ENCODE measurements at regions not wholly inside any gene's neighbourhood (a gene's known extent, or its start where the extent isn't known, plus 50 kb on each side); places are given as distances from the start of the nearest gene placed in this dataset.

DNA sequence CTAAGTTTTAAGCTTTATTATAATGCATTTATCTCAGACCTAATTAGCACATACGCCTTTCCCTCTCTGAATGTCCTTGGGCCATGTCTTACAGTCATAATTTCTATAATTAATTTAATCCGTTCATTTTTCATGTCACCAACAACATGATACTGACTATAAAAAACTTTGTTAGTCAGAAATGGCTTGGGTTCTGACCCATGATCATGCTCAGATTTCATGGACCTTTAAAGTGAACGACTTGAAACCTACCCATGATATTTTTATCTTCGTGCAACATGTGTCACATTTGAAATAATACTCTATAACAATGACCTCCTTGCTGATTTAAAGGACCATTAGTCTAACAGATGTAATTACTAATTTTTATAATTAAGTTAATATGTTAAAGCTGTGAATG lies 1033.8 kb downstream of the DIPK2A start:
- H3K27me3 ChIP-seq (ENCODE audit: insufficient read depth, low read depth, low read length): no peaks in the 10 kb centered on the region
- no peaks in the 10 kb centered on the region for H3K9me2 ChIP-seq (ENCODE audit: insufficient read depth, low read length)
- no peak overlapping the region for H3K4me2 ChIP-seq (ENCODE audit: low read length)
- H3K79me2 ChIP-seq (replicated peaks; ENCODE audit: insufficient read depth, low read length): no peaks in the 10 kb centered on the region
- no peaks in the 10 kb centered on the region for H3F3A ChIP-seq (ENCODE audit: insufficient read depth, low read length, poor library complexity, severe bottlenecking)
- no peaks in the 10 kb centered on the region for H3K9me3 ChIP-seq (ENCODE audit: low read length)
- H2AFZ ChIP-seq (ENCODE audit: low read depth, low read length): no peak overlapping the region
- H3K4me3 ChIP-seq (ENCODE audit: low read length): no peak overlapping the region
- H3K9ac ChIP-seq (ENCODE audit: low read length): no peak overlapping the region
- H4K20me1 ChIP-seq (ENCODE audit: insufficient read depth): no peaks in the 10 kb centered on the region
- TF ChIP-seq POLR2AphosphoS5 (IDR thresholded peaks at IDR 0.05) (no peak), MXI1 (conservative IDR thresholded peaks at IDR 0.05; ENCODE audit: poor library complexity, severe bottlenecking) (no peak)
- no peaks in the 10 kb centered on the region for H3K36me3 ChIP-seq (ENCODE audit: insufficient read depth, low read length)
- no peak overlapping the region for H3K27ac ChIP-seq (ENCODE audit: low read length)

- Histone ChIP-seq H3K79me2 (replicated peaks; ENCODE audit: insufficient read depth, low read length) (no peaks in the 10 kb centered on the region), H3K27me3 (ENCODE audit: insufficient read depth, low read depth, low read length) (no peaks in the 10 kb centered on the region), H3K9me2 (ENCODE audit: insufficient read depth, low read length) (no peaks in the 10 kb centered on the region), H3K4me3 (ENCODE audit: low read length) (no peak overlapping the region), H3K36me3 (ENCODE audit: insufficient read depth, low read length) (no peaks in the 10 kb centered on the region), H3K9me3 (ENCODE audit: low read length) (no peaks in the 10 kb centered on the region), H3K27ac (ENCODE audit: low read length) (no peak overlapping the region), H3F3A (ENCODE audit: insufficient read depth, low read length, poor library complexity, severe bottlenecking) (no peaks in the 10 kb centered on the region), H3K4me2 (ENCODE audit: low read length) (no peak overlapping the region), H2AFZ (ENCODE audit: low read depth, low read length) (no peak overlapping the region), H4K20me1 (ENCODE audit: insufficient read depth) (no peaks in the 10 kb centered on the region), H3K9ac (ENCODE audit: low read length) (no peak overlapping the region)
- TF ChIP-seq TAF1 (IDR thresholded peaks at IDR 0.05; ENCODE audit: low read depth) (no peak), MXI1 (conservative IDR thresholded peaks at IDR 0.05; ENCODE audit: poor library complexity, severe bottlenecking) (no peak), SMC3 (conservative IDR thresholded peaks at IDR 0.05; ENCODE audit: poor library complexity) (no peak), CTCF (IDR thresholded peaks at IDR 0.05; ENCODE audit: poor library complexity, severe bottlenecking) (no peak), EP300 (conservative IDR thresholded peaks at IDR 0.05; ENCODE audit: poor library complexity, severe bottlenecking) (no peak)
These were observed 1034.6 kb downstream of the DIPK2A start for GRCh38 chr3:145006271-145006670.

DNA sequence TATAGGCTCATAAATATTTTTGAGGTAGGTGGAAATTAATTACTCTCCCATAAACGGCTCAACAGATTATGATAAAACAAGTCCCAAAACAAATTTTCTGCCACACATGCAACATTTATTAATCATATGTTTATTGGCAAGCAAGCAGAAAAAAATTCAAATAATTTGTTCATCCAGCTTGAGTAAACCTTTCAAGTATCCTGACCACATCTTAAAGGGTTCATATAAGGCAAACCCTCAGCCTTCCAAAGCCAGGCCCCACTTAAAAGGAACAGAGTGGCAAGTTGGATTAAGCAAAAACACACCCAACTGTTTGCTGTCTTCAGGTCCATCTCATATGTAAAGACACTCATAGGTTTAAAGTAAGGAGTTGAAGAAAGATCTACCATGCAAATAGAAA lies 1042.3 kb downstream of the DIPK2A start:
- H3K27ac ChIP-seq (ENCODE audit: low read length): no peak overlapping the region
- no peaks in the 10 kb centered on the region for H3K9me3 ChIP-seq (ENCODE audit: low read length)
- no peak overlapping the region for H3K9ac ChIP-seq (ENCODE audit: low read length)
- TF ChIP-seq EP300 (conservative IDR thresholded peaks at IDR 0.05; ENCODE audit: poor library complexity, severe bottlenecking) (no peak), EZH2 (IDR thresholded peaks at IDR 0.05; ENCODE audit: borderline replicate concordance, insufficient read depth, low read length, poor library complexity, severe bottlenecking) (no peak)
- H3K27me3 ChIP-seq (ENCODE audit: insufficient read depth, low read depth, low read length): no peaks in the 10 kb centered on the region
- H2AFZ ChIP-seq (ENCODE audit: low read depth, low read length): no peak overlapping the region
- H3K9me2 ChIP-seq (ENCODE audit: insufficient read depth, low read length): no peaks in the 10 kb centered on the region
- no peak overlapping the region for H3K4me2 ChIP-seq (ENCODE audit: low read length)
- no peaks in the 10 kb centered on the region for H3F3A ChIP-seq (ENCODE audit: insufficient read depth, low read length, poor library complexity, severe bottlenecking)
- H3K4me3 ChIP-seq (ENCODE audit: low read length): no peak overlapping the region
- no peaks in the 10 kb centered on the region for H3K79me2 ChIP-seq (replicated peaks; ENCODE audit: insufficient read depth, low read length)
- no peaks in the 10 kb centered on the region for H4K20me1 ChIP-seq (ENCODE audit: insufficient read depth)
- no peaks in the 10 kb centered on the region for H3K36me3 ChIP-seq (ENCODE audit: insufficient read depth, low read length)

DNA sequence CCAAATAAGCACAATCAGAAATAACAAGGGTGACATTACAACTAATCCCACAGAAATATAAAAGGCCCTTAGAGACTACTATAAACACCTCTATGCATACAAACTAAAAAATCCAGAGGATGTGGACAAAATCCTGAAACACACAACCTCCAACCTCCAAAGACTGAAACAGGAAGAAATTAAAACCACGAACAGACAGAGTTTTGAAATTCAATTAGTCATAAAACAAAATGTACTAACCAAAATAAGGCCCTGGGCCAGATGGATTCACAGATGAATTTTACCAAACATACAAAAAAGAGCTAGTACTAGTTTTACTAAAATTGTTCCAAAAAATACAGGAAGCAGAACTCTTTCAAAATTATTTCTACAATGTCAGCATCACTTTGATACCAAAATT lies 1043.6 kb downstream of the DIPK2A start:
- no peak for TF ChIP-seq SMC3 (conservative IDR thresholded peaks at IDR 0.05; ENCODE audit: poor library complexity)
- Histone ChIP-seq H3K9me2 (ENCODE audit: insufficient read depth, low read length) (no peaks in the 10 kb centered on the region), H2AFZ (ENCODE audit: low read depth, low read length) (no peak overlapping the region), H3F3A (ENCODE audit: insufficient read depth, low read length, poor library complexity, severe bottlenecking) (no peaks in the 10 kb centered on the region), H4K20me1 (ENCODE audit: insufficient read depth) (no peaks in the 10 kb centered on the region), H3K79me2 (replicated peaks; ENCODE audit: insufficient read depth, low read length) (no peaks in the 10 kb centered on the region), H3K36me3 (ENCODE audit: insufficient read depth, low read length) (no peaks in the 10 kb centered on the region), H3K27ac (ENCODE audit: low read length) (no peak overlapping the region), H3K9ac (ENCODE audit: low read length) (no peak overlapping the region), H3K9me3 (ENCODE audit: low read length) (no peaks in the 10 kb centered on the region), H3K4me3 (ENCODE audit: low read length) (no peak overlapping the region), H3K4me2 (ENCODE audit: low read length) (no peak overlapping the region), H3K27me3 (ENCODE audit: insufficient read depth, low read depth, low read length) (no peaks in the 10 kb centered on the region)
